Stimulated activated CD4-positive, alpha-beta T cell treated with anti-CD3 and anti-CD28 coated beads, Interleukin-12 subunit alpha, Interleukin-12 subunit beta, amount 100 ng/mL, for 24 hours (primary cell): ENCODE measurements at regions not wholly inside any gene's neighbourhood (a gene's known extent, or its start where the extent isn't known, plus 50 kb on each side); places are given as distances from the start of the nearest gene placed in this dataset.

Experiments used
- DNase-seq, 2 experiments: peaks; one replicate each; pipeline ENCODE4 v3.0.0-alpha.2; 2020; ENCODE audit warnings: low read depth in 2 of 2

DNA sequence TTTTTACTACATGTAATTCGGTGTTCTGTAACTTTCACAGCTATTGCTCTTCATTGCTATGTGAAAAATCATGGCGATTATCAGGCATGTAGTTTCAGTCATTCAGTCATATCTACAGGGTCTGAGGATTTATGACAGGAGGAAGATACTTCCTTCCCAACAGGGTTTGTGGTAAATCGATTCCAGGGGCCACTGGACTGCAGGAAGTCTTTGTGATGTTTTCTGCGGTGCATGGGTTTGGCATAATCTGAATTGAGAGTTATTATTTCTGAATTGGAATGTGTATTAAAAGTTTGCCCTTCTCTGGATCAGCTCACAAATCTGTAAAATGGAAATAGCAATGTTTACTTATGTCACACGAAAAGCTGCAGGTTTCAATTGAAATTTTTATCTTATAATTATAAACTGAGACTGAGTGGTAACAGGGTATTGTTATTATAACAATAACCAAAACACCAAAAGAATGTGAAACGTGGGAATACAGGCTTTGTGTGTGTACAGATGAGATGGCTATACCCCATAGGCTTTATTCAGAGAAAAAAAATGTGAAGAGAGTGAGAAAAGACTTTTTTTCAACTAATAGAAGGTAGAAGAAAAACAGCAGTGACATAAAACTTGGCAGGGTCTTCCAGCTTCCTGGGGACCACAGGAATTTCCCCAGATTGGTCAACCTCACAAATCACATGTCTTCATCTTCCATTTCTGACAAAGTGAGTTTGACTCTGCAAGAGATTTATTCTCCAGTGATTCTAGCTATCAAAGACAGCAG is 307.7 kb upstream of the NFE2L3 start:
- no peak for DNase-seq

DNA sequence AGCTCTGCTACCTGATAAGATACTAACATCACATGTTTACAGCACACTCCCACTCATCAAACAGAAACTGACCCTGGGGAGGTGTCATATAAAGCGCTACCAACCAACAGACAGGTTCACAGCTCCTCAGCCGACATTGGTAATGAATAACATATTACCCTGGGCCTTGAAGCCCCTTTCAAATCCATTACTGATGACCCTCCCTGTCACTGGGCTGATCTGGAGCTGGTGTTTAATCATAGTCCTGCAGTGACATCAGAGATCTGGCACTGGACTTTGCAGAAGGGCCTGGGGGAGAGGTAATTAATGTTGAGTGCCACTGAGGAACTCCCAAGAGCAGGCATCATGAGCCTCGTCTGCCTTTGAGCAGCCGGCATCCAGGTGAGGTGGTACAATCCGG is 306.5 kb upstream of the NFE2L3 start:
- no peak for DNase-seq

DNA sequence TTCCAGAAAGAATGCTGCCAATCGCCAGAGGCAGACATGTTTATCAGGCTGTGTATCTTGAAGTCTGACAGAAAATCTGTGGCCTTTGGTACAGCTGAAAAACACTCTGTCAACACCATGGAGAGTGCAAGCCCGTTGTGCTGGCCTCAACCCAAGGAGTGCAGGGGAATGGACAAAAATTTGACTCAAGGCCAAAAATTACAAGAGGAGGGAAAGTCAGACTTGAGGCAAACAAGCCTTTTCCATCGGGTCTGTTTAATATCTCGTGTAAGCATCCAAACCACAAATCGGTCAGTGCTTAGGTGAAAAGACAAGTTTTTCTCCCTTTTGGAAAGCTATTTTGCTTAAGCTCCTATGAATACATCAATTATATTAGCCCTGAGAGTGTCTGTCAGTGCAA is 305.3 kb upstream of the NFE2L3 start:
- no peak for DNase-seq

DNA sequence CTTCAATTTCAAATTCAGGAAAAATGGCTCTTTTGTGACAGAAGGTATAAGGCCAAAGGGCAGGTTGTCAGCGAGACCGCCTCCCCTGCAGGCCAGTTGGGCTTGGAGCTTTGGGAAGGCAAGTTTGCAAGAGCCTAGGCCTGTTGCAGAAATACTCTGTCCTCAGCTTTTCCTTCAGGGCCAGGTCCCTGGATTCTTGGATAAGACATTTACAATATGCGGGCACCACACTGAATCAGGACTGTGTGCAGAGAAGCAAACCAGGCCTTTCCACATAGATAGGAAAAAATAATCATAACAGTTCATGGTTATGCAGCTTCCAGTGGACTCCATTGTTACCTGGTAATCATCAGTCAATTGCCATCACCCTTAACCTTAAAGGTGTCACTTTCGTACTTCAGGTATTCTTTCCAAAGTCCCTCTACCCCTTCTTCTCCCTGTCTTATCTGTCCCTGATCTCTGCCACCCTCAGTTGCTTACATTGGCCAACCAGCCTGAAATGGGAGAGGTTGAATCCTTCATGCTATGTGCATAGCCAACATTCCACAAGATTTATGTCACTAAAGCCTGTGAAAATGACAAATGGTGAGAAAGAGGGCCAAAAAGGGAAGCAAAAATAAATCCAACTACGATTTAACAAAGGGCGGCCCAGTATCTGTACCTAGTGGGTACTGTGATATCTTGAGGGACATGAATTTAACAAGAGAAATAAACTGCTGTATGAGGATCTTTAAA is 304.5 kb upstream of the NFE2L3 start:
- DNase-seq, result no peak

DNA sequence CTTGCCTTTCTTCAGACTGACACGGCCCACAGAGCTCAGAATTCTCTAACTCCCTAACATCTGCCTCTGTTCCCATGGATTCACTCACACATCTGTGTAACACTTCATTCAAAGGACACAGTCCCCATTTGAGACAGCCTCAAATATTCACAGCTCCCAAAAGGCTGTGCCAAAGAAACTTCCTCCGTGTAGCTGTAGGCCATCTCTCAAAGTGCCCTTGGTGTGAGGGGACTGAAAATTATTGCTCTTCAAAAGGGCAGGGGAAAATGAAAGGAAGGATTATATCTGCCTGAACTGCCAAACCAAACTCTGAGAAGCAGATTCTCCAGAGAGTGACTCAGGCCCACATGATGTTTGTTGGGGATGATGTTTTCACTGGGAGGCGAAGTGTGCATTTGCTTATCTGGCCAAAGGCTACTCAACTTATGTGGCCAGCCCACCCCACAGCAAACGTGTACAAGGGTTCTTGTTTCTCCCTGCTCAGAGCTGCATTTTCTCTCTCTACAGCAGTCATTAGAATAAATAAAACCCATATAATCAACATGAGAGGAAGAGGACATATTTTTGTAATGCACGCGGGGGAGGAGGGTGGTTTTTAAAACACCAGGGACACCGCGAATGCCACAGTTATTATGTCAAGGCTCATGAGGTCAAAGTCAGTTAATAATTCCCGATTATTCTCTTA is 302.4 kb upstream of the NFE2L3 start:
- DNase-seq, result no peak

DNA sequence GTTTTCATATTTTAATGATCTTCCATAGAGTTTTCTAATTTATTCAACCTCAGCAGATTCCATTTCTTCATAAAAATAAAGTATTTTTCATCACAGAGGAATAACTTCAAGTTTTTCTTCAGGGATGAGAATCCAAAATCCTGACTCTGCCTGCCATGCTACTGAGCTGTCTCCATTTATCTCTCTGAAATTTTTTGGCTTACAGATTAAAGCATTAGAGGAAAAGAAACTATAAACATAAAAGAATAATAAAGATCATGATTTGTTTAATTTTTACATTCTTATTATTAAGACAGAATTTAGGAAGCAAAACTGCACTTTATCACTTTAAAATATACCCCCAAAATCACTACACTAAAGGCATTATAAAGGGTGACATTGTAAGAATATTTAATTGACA is 301.8 kb upstream of the NFE2L3 start:
- DNase-seq, result no peak

DNA sequence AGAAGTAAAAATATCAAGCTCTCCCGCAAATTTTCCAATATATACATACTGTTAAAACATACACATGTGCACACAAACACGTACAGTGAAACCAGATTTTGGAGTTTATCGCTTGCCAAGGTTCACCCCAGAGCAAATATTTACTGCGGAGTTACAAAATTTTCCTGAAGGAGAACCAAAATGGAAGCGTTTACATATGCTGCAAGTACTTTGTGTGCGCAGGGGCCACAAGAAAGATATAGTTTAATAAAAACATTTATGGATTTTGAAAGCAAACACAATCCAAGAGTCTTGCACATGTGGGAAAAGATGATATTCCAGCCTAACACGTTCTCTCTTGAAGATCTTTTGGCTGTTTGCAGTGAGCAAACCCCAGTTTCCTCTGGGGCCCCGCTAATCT is 301.3 kb upstream of the NFE2L3 start:
- no peak for DNase-seq

DNA sequence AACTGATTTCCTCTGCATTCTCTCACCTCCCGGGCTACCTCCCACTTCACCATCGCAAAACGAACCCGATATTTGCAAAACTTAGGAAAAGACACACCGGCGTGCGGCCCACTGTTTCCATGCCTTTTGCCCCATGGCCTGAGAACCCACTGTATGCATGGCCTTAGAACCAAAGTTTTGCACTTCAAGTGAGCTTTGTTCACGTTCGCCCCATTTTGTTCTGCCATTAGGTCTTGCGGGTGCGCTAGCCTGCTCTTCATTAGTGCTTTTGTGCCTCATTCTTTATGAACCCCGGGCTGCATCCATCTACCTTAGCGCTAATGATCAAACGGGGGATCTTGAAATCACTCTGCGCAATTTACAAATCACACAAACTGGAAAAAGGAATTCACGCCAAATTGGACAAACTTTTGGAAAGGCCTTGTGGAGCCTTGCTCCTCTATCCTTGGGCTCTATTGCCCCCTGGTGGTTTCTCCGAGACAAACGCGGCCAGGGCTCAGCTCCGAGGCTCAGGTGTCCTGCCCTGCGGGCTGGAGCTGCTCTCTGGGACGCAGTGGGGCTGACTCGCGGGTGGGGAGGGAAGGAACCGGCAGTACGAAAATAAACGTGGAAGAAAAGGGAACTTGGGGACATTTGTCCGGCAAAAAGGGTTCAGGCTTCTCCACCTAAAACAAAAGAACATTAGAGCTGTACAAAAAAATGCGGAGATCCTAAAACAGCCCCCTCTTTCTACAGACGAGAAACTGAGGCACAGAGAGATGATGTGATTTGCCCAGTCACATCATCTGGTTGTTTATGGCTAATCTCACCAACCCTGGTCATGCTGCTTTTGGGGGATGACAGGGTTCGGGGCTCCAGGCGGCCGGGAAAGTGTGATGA is 300.4 kb upstream of the NFE2L3 start:
- peak; percentile 30 to 71 for DNase-seq

DNA sequence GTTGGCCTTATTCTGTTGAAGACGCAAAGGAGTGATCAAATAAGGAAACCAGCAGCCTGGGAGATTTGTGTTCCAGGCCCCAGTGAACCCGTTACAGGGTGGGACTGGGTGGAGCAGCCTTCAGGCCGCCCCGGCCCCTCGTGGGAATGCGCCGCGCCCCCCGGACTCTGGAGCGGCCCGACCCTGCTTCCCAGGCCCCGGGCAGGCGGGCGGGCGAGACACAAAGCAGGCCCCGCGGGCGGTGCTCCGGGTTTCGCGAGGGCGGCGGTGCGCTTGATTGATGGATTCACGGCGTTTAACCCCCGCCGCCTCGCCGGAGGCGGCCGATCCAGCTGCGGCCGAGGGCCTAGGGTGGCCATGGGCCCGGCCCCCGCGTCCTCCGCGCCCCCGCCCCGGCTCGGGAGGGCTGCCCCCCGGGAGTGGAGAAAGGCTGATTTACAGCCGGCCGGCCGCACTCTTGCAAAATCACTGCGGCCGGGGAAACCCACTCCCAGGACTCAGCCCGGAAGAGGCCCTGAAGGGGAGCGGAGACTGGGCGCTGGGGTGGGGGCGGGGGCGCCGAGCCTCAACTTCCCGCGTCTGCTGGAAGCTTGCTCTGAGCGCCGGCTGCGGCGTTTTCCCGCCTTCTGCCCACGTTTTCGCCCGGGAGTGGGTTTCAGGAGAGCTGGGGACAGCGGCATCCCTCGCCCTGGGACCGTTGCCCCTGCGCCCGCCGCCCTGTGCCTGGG is 299.6 kb upstream of the NFE2L3 start:
- DNase-seq, result no peak

DNA sequence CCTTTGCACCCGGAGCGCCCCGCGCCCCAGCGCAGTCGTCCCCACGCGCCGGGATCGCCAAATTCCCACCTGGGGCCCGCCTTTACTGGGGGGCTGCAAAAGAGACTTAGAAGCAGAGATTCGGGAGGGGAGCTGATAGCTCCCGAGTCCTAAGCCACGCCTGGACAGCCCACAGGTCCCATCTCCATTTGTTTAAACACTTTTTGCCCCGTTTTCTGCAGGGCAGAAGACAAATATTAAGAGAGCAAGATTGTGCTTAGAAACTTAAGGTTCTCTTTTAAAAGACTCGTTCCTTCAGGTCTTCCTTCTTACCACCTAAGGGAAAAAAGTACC is 299.1 kb upstream of the NFE2L3 start:
- no peak for DNase-seq

DNA sequence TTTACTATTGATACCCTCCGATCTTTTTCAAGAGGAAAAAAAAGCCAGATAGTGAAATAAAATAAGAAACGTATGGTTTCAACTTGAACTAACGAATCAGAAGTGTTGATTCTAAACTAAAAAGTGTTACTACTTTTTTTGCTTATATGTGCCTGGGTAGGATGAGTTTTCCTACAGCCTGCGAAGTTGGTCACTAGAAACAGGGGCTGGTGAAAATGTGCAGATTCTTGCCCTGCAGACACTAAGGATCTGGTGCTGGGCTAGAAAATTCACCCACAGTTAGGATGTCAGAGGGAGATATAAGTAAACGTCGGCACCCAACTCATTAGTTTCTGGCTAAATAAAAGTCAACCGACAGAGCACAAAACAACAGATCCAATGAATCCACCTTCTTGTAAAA is 298.7 kb upstream of the NFE2L3 start:
- no peak for DNase-seq

DNA sequence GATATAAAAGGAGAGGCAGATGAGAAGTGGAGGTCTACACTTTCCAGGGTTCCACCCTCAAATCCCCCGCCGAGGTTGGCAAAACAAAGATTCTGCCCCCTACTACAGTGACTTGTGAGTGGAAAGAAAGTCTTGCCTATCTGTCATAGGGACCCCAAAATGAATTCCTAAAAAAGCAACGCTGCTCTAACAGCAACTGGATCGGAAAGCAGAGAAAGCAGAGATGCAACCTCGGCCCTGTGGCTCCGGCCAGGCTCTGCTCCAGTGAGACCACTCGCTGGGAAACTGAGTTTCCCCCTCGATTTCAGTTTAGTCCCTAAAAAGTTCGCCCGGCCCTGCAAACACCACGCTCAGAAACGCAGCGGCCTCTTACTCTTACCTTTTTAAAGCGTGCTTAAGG is 297.9 kb upstream of the NFE2L3 start:
- no peak for DNase-seq

DNA sequence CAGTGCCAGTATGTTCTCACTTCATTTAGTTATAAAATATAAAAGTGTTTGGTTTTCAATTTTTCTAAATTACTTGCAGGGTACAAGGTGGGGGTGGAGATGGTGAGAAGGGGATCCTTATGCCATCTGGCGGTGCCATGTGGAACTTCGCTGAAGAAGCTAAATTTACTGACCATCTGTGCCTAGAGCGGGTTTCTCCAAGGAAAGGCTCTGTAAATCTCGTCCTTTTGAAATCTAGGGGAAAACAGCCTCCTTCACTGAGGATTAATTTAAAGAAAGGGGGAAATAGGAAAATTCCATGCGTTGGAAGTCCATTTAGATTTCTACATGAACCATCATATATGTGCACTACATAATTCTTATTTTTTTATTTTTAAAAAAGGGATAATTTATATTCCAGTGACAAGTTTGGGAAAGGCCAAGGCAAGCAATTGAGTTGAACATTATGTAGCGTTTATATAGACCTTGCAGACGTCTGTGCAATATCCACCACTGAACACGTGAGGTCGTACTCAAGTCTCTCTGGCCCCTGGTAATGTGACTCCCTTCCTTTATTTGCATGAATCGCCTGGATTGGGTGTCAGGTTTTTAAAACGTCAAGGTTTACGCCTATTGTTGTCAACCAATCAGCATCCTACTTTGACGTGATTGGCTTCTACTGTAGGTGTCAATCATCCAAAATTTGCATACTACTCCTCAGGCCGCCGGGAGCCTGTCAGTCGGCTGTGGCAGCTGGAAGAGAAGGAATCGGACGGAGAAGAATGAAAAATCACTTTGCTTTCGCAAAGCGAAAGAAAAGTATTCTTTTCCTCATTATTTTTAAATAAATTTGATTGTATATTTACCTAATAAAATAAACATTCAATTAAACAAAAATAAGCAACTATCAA is 297.1 kb upstream of the NFE2L3 start:
- no peak for DNase-seq

DNA sequence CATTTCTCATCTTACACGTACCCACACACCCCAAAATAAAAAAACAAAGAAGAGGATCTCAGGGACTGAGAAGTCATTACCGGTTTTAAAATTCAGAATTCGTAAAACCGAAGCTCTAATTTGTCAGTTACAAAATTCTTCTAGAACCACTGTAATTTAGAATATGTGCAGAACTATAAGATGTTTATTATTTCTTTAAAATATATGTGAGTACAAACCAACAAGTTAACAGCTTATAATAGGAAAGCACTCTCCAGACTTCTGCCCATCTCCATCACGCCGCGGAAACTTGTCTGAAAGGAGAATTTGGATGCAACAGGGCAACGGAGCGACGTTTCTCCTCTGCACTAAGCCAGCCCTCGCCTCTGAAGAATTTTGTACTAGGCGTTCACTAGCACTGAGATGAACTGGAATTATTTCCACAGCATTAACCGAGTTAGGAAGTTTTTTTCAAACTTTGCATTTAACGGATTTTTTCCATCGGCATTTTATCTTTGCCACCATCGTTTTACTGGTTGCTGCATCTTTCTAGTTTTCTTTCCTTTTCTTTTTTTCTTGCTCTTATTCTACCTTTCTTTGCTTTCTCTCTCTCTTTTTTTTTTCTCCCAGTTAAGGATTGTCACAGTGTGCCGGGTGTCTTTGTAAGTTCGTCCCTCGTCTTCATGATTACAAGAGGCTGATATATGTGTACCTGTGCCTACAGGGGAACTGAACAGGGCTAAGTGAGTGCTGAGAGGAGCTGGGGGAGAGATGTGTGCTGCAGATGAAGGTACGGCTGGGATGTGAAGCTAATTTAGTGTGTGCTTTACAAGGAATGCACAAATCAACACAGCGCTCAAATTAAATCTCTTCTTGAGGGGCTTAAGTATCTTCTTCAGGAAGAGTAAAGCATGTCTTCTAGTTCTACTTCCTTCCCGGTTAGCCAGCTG is 295.9 kb upstream of the NFE2L3 start:
- DNase-seq, result no peak

DNA sequence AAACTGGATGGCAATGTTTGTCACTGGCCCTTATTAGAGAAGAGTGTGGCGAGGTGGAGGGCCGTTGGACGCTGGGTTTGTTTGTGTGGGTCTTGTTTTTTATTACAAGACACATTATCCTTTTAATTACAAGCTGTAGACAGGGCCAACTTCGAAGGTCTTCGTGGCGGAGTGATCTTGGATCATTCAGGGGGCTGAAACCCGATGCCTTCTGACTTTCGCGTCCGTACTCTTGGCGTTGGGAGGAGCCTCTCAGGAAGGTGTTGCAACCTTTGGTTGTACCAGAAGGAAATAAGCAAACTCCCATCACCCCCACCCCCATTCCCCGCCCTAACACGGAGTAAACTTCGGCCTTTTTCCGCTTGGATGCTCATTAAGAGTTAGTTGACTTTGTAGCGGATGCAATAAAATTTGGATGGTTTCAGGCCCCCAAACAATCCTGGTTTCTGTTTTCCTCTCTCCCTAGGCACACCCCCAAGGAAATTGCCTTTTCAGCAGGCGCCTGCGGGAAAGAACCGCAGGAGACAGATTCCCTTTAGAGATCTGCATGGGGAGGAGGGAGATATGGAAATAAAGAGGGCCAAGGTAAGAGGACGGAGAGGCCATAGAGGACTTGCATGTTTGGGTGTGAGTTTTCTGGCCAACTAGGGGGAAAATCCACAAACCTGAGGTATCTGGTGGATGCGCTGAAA is 294.5 kb upstream of the NFE2L3 start:
- no peak for DNase-seq

DNA sequence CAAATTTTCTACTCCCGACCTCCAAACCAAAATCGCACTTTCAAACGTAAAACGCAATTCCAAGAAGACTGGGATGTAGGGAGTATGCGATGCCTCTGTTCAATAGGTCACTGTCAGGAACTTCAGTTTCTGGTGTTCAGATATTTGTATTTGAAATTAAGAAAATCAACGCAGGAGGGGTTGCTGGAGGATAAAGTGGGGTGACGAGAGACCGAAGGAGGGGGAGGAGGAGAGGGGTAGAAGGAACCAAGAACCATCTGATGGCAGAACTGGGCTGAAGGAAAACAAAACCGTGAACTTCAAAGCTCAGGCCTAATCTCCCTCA is 293.8 kb upstream of the NFE2L3 start:
- DNase-seq, result no peak

DNA sequence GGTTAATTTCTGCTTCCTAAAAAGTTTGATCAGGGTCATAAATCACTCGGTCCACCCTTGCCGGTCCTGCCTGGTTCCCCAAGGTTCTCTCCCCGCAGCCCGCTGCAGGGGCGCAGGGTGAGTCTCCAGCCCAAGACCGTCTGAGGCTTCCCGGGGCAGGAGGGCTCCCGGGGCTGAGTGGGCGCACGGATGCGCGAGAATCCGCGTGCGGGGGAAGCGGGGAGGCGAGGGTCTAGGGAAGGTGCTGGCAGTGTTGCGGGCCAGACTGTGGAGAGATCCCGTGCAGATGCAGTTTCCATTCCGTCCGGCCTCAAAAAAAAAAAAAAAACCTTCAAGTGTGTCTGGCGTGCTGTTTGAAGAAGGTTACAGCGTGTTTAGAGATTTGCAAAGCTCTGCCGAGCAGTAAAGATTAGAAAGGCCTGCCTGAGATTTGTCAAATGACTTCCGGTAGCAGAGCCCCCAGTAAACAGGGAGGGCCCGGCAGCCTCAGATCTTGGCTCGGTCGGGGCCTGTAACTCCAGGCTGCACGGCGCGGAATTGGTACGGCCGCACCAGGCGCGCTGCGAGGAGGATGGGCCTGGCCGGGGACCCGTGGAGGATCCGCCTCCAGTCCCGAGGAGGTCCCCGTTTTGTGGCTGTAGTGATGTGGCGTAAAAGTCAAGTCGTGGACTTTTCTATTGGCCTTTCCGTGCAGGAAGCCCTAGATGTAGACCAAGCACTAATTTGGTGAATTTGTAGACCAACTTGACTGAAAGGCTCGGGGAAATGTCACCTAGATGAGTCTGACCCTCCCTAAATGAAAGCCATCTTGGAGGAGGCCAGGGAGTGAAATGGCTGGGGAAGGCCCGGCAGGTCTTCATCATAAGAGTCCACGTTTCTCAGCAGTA is 293.2 kb upstream of the NFE2L3 start:
- no peak for DNase-seq
